ENCODE measurements at regions not wholly inside any gene's neighbourhood (a gene's known extent, or its start where the extent isn't known, plus 50 kb on each side); places are given as distances from the start of the nearest gene placed in this dataset.
A peak's percentile ranks its signal among the peaks of the same experiment; 100 is the strongest.

- Histone ChIP-seq H3K9me3 (ENCODE audit: control insufficient read depth, low read length) (no peaks in the 10 kb centered on the region), H3K4me1 (ENCODE audit: control insufficient read depth, insufficient read depth, low read length) (no peaks in the 10 kb centered on the region), H3K4me3 (ENCODE audit: low read length) (no peak overlapping the region), H3K27ac (ENCODE audit: low read depth, low read length) (no peak overlapping the region), H3K9ac (ENCODE audit: extremely low read depth, low read length, poor library complexity, severe bottlenecking) (no peak overlapping the region), H3K36me3 (ENCODE audit: control insufficient read depth, insufficient read depth, low read length) (no peaks in the 10 kb centered on the region), H3K27me3 (ENCODE audit: control insufficient read depth, insufficient read depth, low read length, poor library complexity, severe bottlenecking) (no peaks in the 10 kb centered on the region)
- Mint-ChIP-seq H3K36me3 (ENCODE audit: low read depth) (no peaks in the 10 kb centered on the region), H3K27ac (no peak overlapping the region), H3K4me1 (no peaks in the 10 kb centered on the region), H3K4me3 (no peak overlapping the region), H3K27me3 (ENCODE audit: insufficient read depth) (no peaks in the 10 kb centered on the region), H3K9me3 (no peaks in the 10 kb centered on the region)
- TF ChIP-seq, protein P1, sequence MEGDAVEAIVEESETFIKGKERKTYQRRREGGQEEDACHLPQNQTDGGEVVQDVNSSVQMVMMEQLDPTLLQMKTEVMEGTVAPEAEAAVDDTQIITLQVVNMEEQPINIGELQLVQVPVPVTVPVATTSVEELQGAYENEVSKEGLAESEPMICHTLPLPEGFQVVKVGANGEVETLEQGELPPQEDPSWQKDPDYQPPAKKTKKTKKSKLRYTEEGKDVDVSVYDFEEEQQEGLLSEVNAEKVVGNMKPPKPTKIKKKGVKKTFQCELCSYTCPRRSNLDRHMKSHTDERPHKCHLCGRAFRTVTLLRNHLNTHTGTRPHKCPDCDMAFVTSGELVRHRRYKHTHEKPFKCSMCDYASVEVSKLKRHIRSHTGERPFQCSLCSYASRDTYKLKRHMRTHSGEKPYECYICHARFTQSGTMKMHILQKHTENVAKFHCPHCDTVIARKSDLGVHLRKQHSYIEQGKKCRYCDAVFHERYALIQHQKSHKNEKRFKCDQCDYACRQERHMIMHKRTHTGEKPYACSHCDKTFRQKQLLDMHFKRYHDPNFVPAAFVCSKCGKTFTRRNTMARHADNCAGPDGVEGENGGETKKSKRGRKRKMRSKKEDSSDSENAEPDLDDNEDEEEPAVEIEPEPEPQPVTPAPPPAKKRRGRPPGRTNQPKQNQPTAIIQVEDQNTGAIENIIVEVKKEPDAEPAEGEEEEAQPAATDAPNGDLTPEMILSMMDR (conservative IDR thresholded peaks at IDR 0.05): no peak
- DNase-seq: peak; percentile 19
- WGBS, 2 experiments (ENCODE audit: insufficient coverage in 1 of 2, insufficient read length in 1 of 2): 77 to 80% methylated on average over 7 of the region's 7 CpGs
Observed at GRCh38 chr9:89850631-89851325, 246.0 kb downstream of the GADD45G start.

DNA sequence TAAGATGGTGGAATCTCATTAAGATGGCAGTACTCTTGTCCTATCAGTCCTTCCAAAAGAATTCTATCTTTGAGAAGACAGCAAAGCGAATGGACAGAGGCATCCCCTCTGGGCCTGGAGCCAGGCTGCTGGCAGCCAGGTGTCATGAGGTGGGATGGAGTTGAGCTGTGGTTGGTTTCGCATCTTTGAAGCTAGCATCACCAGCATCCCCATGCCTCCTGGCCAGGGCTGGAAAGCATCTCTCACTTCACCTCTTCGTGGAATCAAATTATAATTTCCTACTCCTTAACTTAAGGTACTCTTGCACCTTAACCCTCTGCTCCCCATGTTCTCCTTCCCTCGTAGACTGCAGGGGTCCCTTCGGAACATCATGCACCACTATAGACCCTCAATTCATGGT lies 248.3 kb downstream of the GADD45G start:
- Mint-ChIP-seq H3K4me1 (no peaks in the 10 kb centered on the region), H3K27me3 (ENCODE audit: insufficient read depth) (no peaks in the 10 kb centered on the region), H3K27ac (no peak overlapping the region), H3K9me3 (peaks cover 2% of the 10 kb centered on the region), H3K4me3 (no peak overlapping the region), H3K36me3 (ENCODE audit: low read depth) (no peaks in the 10 kb centered on the region)
- TF ChIP-seq, protein P1 (conservative IDR thresholded peaks at IDR 0.05): no peak
- Histone ChIP-seq H3K9me3 (ENCODE audit: control insufficient read depth, low read length) (peaks cover 4% of the 10 kb centered on the region), H3K27me3 (ENCODE audit: control insufficient read depth, insufficient read depth, low read length, poor library complexity, severe bottlenecking) (no peaks in the 10 kb centered on the region), H3K9ac (ENCODE audit: extremely low read depth, low read length, poor library complexity, severe bottlenecking) (no peak overlapping the region), H3K4me3 (ENCODE audit: low read length) (no peak overlapping the region), H3K36me3 (ENCODE audit: control insufficient read depth, insufficient read depth, low read length) (no peaks in the 10 kb centered on the region), H3K27ac (ENCODE audit: low read depth, low read length) (no peak overlapping the region), H3K4me1 (ENCODE audit: control insufficient read depth, insufficient read depth, low read length) (no peaks in the 10 kb centered on the region)
- 92 to 95% methylated on average over 4 to 5 of the region's 5 CpGs for WGBS, 2 experiments (ENCODE audit: insufficient coverage in 1 of 2, insufficient read length in 1 of 2)
- DNase-seq: peak; percentile 17

GRCh38 chr9:89853931-89854330 lies 249.1 kb downstream of the GADD45G start:
- H3K9me3 ChIP-seq (ENCODE audit: control insufficient read depth, low read length): peaks cover 8% of the 10 kb centered on the region
- no peak overlapping the region for H3K27ac ChIP-seq (ENCODE audit: low read depth, low read length)
- no peaks in the 10 kb centered on the region for H3K27me3 ChIP-seq (ENCODE audit: control insufficient read depth, insufficient read depth, low read length, poor library complexity, severe bottlenecking)
- H3K9ac ChIP-seq (ENCODE audit: extremely low read depth, low read length, poor library complexity, severe bottlenecking): no peak overlapping the region
- DNase-seq: no peak
- Mint-ChIP-seq H3K27me3 (ENCODE audit: insufficient read depth) (no peaks in the 10 kb centered on the region), H3K4me1 (no peaks in the 10 kb centered on the region), H3K4me3 (no peak overlapping the region), H3K9me3 (peaks cover 7% of the 10 kb centered on the region), H3K27ac (no peak overlapping the region), H3K36me3 (ENCODE audit: low read depth) (no peaks in the 10 kb centered on the region)
- no peak overlapping the region for H3K4me3 ChIP-seq (ENCODE audit: low read length)
- TF ChIP-seq, protein P1 (conservative IDR thresholded peaks at IDR 0.05): no peak
- 92 to 100% methylated on average over 2 to 3 of the region's 3 CpGs for WGBS, 2 experiments (ENCODE audit: insufficient coverage in 1 of 2, insufficient read length in 1 of 2)
- H3K36me3 ChIP-seq (ENCODE audit: control insufficient read depth, insufficient read depth, low read length): no peaks in the 10 kb centered on the region
- no peaks in the 10 kb centered on the region for H3K4me1 ChIP-seq (ENCODE audit: control insufficient read depth, insufficient read depth, low read length)

All from endodermal cell (in vitro differentiated cells).